H9 (cell line): ENCODE measurements at regions not wholly inside any gene's neighbourhood (a gene's known extent, or its start where the extent isn't known, plus 50 kb on each side); places are given as distances from the start of the nearest gene placed in this dataset.
"Not testable (repeated sequence)": the region's sequence is repeated elsewhere in the genome, so short reads cannot be mapped to it uniquely, and the experiment has no call there.

Experiments used
- DNase-seq: peaks from one replicate; pipeline ENCODE4 v3.0.0-alpha.2; 2017
- H2AFZ ChIP-seq: one replicate; pipeline ENCODE4 v1.6.1; 2013; ENCODE audit warnings: mild to moderate bottlenecking, low read length, control low read depth, moderate library complexity
- H2AK5ac ChIP-seq: 2 replicates; pipeline ENCODE4 v1.6.1; 2013; ENCODE audit warnings: low read length, control low read depth, mixed read lengths; ENCODE audit not compliant: insufficient read length
- H2BK120ac ChIP-seq: one replicate; pipeline ENCODE4 v1.6.1; 2013; ENCODE audit warnings: low read depth, mild to moderate bottlenecking, low read length, control low read depth, inconsistent platforms; ENCODE audit not compliant: poor library complexity, severe bottlenecking
- H2BK12ac ChIP-seq: 2 replicates; pipeline ENCODE4 v1.6.1; 2013; ENCODE audit warnings: low read length, control low read depth, mixed read lengths, low read depth; ENCODE audit not compliant: insufficient read length
- H2BK15ac ChIP-seq: 2 replicates; pipeline ENCODE4 v1.6.1; 2013; ENCODE audit warnings: low read depth, low read length, control low read depth
- H2BK20ac ChIP-seq: one replicate; pipeline ENCODE4 v1.6.1; 2013; ENCODE audit warnings: low read depth, mild to moderate bottlenecking, low read length, control low read depth, inconsistent platforms; ENCODE audit not compliant: poor library complexity, severe bottlenecking
- H2BK5ac ChIP-seq: 2 replicates; pipeline ENCODE4 v1.6.1; 2013; ENCODE audit warnings: low read length, control low read depth, mixed read lengths; ENCODE audit not compliant: insufficient read length
- H3K14ac ChIP-seq: 2 replicates; pipeline ENCODE4 v1.6.1; 2013; ENCODE audit warnings: low read length, control low read depth; ENCODE audit not compliant: insufficient read depth
- H3K18ac ChIP-seq: 2 replicates; pipeline ENCODE4 v1.6.1; 2013; ENCODE audit warnings: low read depth, mild to moderate bottlenecking, mixed read lengths, low read length, control low read depth; ENCODE audit not compliant: insufficient read length
- H3K23ac ChIP-seq: 2 replicates; pipeline ENCODE4 v1.6.1; 2013; ENCODE audit warnings: low read length, control low read depth, mixed read lengths, low read depth; ENCODE audit not compliant: insufficient read length
- H3K23me2 ChIP-seq: 2 replicates; pipeline ENCODE4 v1.6.1; 2013; ENCODE audit warnings: low read depth, mild to moderate bottlenecking, mixed read lengths, low read length, control low read depth; ENCODE audit not compliant: insufficient read length, poor library complexity, severe bottlenecking
- H3K27ac ChIP-seq: 2 replicates; pipeline ENCODE4 v1.5.1; 2013; ENCODE audit warnings: low read length, control low read depth, mixed read lengths, low read depth; ENCODE audit not compliant: insufficient read length
- H3K27me3 ChIP-seq: 2 replicates; pipeline ENCODE4 v1.6.1; 2013; ENCODE audit warnings: low read length, control low read depth, inconsistent platforms; ENCODE audit not compliant: insufficient read depth
- H3K4ac ChIP-seq: 2 replicates; pipeline ENCODE4 v1.6.1; 2013; ENCODE audit warnings: low read depth, mild to moderate bottlenecking, control low read depth, inconsistent platforms, low read length, moderate library complexity
- H3K4me1 ChIP-seq: 2 replicates; pipeline ENCODE4 v1.6.1; 2013; ENCODE audit warnings: low read length, control low read depth, inconsistent platforms; ENCODE audit not compliant: insufficient read depth
- H3K4me2 ChIP-seq: 2 replicates; pipeline ENCODE4 v1.6.1; 2013; ENCODE audit warnings: low read length, control low read depth, mixed read lengths; ENCODE audit not compliant: insufficient read length, insufficient read depth
- H3K56ac ChIP-seq: 2 replicates; pipeline ENCODE4 v1.6.1; 2013; ENCODE audit warnings: low read depth, mild to moderate bottlenecking, mixed read lengths, low read length, control low read depth; ENCODE audit not compliant: insufficient read length
- H3K79me1 ChIP-seq: 2 replicates; pipeline ENCODE4 v1.6.1; 2013; ENCODE audit warnings: low read depth, mild to moderate bottlenecking, moderate library complexity, low read length, control low read depth, inconsistent platforms; ENCODE audit not compliant: insufficient read depth, poor library complexity, severe bottlenecking
- H3K79me2 ChIP-seq: 2 replicates; pipeline ENCODE4 v1.6.1; 2013; ENCODE audit warnings: low read length, control low read depth, inconsistent platforms; ENCODE audit not compliant: insufficient read depth
- H3K9ac ChIP-seq: 2 replicates; pipeline ENCODE4 v1.6.1; 2013; ENCODE audit warnings: low read length, control low read depth, mixed read lengths; ENCODE audit not compliant: insufficient read length; ENCODE audit errors: extremely low read depth
- H3K9me3 ChIP-seq: one replicate; pipeline ENCODE4 v1.6.1; 2013; ENCODE audit warnings: low read depth, low read length, inconsistent platforms; ENCODE audit not compliant: control insufficient read depth
- H3T11ph ChIP-seq: one replicate; pipeline ENCODE4 v1.6.1; 2013; ENCODE audit warnings: mild to moderate bottlenecking, low read length, control low read depth, inconsistent platforms
- H4K20me1 ChIP-seq: one replicate; pipeline ENCODE4 v1.6.1; 2013; ENCODE audit not compliant: control insufficient read depth, insufficient read length, insufficient read depth
- H4K5ac ChIP-seq: 2 replicates; pipeline ENCODE4 v1.6.1; 2013; ENCODE audit warnings: low read depth, mild to moderate bottlenecking, mixed read lengths, low read length, control low read depth; ENCODE audit not compliant: insufficient read length
- H4K8ac ChIP-seq: replicated peaks from 2 replicates; pipeline ENCODE4 v1.6.1; 2013; ENCODE audit warnings: low read length, control low read depth, mixed read lengths, low read depth; ENCODE audit not compliant: insufficient read length
- H4K91ac ChIP-seq: 2 replicates; pipeline ENCODE4 v1.6.1; 2013; ENCODE audit warnings: low read depth, mild to moderate bottlenecking, moderate library complexity, mixed read lengths, low read length, control low read depth; ENCODE audit not compliant: insufficient read length
- H3K27ac Mint-ChIP-seq, 3 experiments: 2 replicates in 2 of 3; 3 replicates in 1 of 3; pipeline ENCODE4 v1.8.0; 2020 to 2021; ENCODE audit warnings: mixed read lengths in 3 of 3, mild to moderate bottlenecking in 1 of 3, moderate library complexity in 1 of 3
- H3K27me3 Mint-ChIP-seq: 2 replicates; pipeline ENCODE4 v1.8.0; 2021; ENCODE audit warnings: low read depth, mild to moderate bottlenecking, moderate library complexity, mixed read lengths
- H3K36me3 Mint-ChIP-seq, 3 experiments: 2 replicates in 2 of 3; 3 replicates in 1 of 3; pipeline ENCODE4 v1.8.0; 2020 to 2021; ENCODE audit warnings: low read depth in 3 of 3, mixed read lengths in 3 of 3; ENCODE audit not compliant: insufficient read depth in 1 of 3
- H3K4me1 Mint-ChIP-seq, 2 experiments: 2 replicates each; pipeline ENCODE4 v1.8.0; 2020; ENCODE audit warnings: mixed read lengths in 2 of 2
- H3K4me3 Mint-ChIP-seq, 2 experiments: 2 replicates in 1 of 2; 3 replicates in 1 of 2; pipeline ENCODE4 v1.8.0; 2020 to 2021; ENCODE audit warnings: mild to moderate bottlenecking in 2 of 2, mixed read lengths in 2 of 2, moderate library complexity in 1 of 2
- H3K9me3 Mint-ChIP-seq, 2 experiments: 2 replicates in 1 of 2; 3 replicates in 1 of 2; pipeline ENCODE4 v1.8.0; 2020; ENCODE audit warnings: mild to moderate bottlenecking in 2 of 2, mixed read lengths in 2 of 2, moderate library complexity in 1 of 2
- WGBS: extraction: QIAGEN DNeasy Blood & Tissue Kit; methylation state at CpG from one replicate; pipeline ENCODE4 v1.1.7; 2013; ENCODE audit warnings: missing lambda C conversion rate, low lambda C conversion rate, mixed read lengths; ENCODE audit not compliant: insufficient read length; ENCODE audit errors: extremely low coverage; 5-methylcytosine and 5-hydroxymethylcytosine counted together

DNA sequence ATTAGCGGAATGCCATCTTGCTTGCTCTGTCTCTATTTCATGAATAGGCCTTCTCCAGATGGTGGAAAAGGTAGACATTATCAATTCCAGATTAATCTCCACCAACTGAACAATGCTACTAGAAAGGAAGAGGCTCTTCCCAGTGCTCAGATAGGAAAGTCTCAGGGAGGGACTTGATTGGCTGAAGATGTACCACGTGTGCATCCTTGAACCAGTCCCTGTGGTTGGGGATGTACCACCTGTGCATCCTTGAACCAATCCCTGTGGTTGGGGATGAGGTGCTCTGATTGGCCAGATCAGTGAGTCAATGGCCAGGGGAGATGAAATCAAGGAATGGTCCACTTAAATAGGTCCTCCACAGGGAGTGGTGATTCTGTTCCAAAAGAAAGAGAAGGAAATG, 246.2 kb downstream of the NPIPA7 start:
- not testable (repeated sequence) for H3K79me1 ChIP-seq, H3K23ac ChIP-seq, H2AFZ ChIP-seq, H4K8ac ChIP-seq, H3K4me2 ChIP-seq, H2BK12ac ChIP-seq, H4K91ac ChIP-seq, H3K56ac ChIP-seq, H4K5ac ChIP-seq, H3K4me1 ChIP-seq, H3K27ac Mint-ChIP-seq, H3T11ph ChIP-seq, DNase-seq, H2BK20ac ChIP-seq, H3K9me3 ChIP-seq, H3K27ac ChIP-seq, H3K4me3 Mint-ChIP-seq, H3K4ac ChIP-seq, H3K79me2 ChIP-seq, H3K4me1 Mint-ChIP-seq, H2BK5ac ChIP-seq, H2AK5ac ChIP-seq, H2BK120ac ChIP-seq, H3K14ac ChIP-seq, H3K18ac ChIP-seq, H2BK15ac ChIP-seq, H3K27me3 Mint-ChIP-seq, H3K36me3 Mint-ChIP-seq, H3K9me3 Mint-ChIP-seq, H3K27me3 ChIP-seq, H3K9ac ChIP-seq, H3K23me2 ChIP-seq, H4K20me1 ChIP-seq
- no CpG with 5 or more reads among the region's 2 CpGs for WGBS

DNA sequence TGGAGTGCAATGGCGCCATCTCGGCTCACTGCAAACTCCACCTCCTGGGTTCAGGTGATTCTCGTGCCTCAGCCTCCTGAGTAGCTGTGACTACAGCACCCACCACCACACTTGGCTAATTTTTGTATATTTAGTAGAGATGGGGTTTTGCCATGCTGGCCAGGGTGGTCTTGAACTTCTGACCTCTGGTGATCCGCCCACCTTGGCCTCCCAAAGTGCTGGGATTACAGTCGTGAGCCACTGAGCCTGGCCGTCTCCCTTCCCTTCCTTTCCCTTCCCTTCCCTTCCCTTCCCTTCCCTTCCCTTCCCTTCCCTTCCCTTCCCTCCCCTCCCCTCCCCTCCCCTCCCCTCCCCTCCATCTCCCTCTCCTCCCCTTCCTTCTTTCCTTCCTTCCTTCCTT, 248.9 kb downstream of the NPIPA7 start:
- H3K9me3 Mint-ChIP-seq, H3K4me1 ChIP-seq, H2BK20ac ChIP-seq, H3K18ac ChIP-seq, H3K79me1 ChIP-seq, H3K27ac Mint-ChIP-seq, H2AK5ac ChIP-seq, H3K14ac ChIP-seq, H3K9ac ChIP-seq, H3K27ac ChIP-seq, H2BK15ac ChIP-seq, DNase-seq, H3T11ph ChIP-seq, H3K4me2 ChIP-seq, H3K79me2 ChIP-seq, H3K4ac ChIP-seq, H3K36me3 Mint-ChIP-seq, H2BK120ac ChIP-seq, H4K5ac ChIP-seq, H3K27me3 Mint-ChIP-seq, H4K20me1 ChIP-seq, H3K23me2 ChIP-seq, H3K56ac ChIP-seq, H3K4me3 Mint-ChIP-seq, H3K27me3 ChIP-seq, H2BK12ac ChIP-seq, H2AFZ ChIP-seq, H2BK5ac ChIP-seq, H3K4me1 Mint-ChIP-seq, H3K23ac ChIP-seq, H4K8ac ChIP-seq, H4K91ac ChIP-seq, H3K9me3 ChIP-seq: not testable (repeated sequence)
- WGBS: no CpG with 5 or more reads among the region's 6 CpGs

DNA sequence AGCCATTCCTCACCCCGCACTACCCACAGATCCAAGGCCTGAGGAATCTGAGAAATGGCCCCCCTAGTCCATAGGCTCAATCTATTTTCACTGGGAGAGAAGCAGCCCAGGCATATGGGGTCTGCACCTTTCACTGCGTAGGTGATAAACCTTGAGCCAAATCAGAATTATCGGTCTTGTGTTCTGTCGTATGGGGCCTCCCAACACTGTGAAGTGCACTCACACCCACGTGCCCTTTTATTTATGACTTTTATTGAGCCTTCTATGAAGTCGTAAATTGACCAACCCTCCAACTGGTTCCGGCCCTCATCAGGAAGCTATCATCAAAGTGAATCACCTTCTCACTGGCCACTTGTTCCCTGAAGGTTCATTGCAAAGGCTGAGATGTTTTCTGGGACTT, 259.3 kb downstream of the NPIPA7 start:
- H3K18ac ChIP-seq, H3K9me3 ChIP-seq: not testable (repeated sequence)
- WGBS: no CpG with 5 or more reads among the region's 7 CpGs

More for the DNA sequence above, 259.3 kb downstream of the NPIPA7 start:
- H4K20me1 ChIP-seq, H4K8ac ChIP-seq, H3K36me3 Mint-ChIP-seq, DNase-seq, H4K91ac ChIP-seq, H3K27ac ChIP-seq, H2BK20ac ChIP-seq, H3K14ac ChIP-seq, H3K9ac ChIP-seq, H3K23me2 ChIP-seq, H2AK5ac ChIP-seq, H2BK120ac ChIP-seq, H3K4me1 ChIP-seq, H3K56ac ChIP-seq, H3K4me2 ChIP-seq, H2BK12ac ChIP-seq, H2BK5ac ChIP-seq, H3K27ac Mint-ChIP-seq, H3K27me3 Mint-ChIP-seq, H2BK15ac ChIP-seq, H3K4ac ChIP-seq, H3K23ac ChIP-seq, H3K27me3 ChIP-seq, H3K4me1 Mint-ChIP-seq, H2AFZ ChIP-seq, H3K4me3 Mint-ChIP-seq, H3K79me2 ChIP-seq, H3T11ph ChIP-seq, H3K79me1 ChIP-seq, H4K5ac ChIP-seq, H3K9me3 Mint-ChIP-seq: not testable (repeated sequence)
